Left ventricle myocardium inferior (tissue), 1 donor: ENCODE measurements at regions not wholly inside any gene's neighbourhood (a gene's known extent, or its start where the extent isn't known, plus 50 kb on each side); places are given as distances from the start of the nearest gene placed in this dataset.

Source experiments
- DNase-seq: peaks from one replicate; pipeline ENCODE4 v3.0.0-alpha.2; 2020
- H3K27ac ChIP-seq: fragments of 200-600 bp; replicated peaks from 2 replicates; pipeline ENCODE4 v1.8.0; 2021
- H3K27me3 ChIP-seq: fragments of 200-600 bp; 2 replicates; pipeline ENCODE4 v1.8.0; 2021; ENCODE audit warnings: low read depth
- H3K36me3 ChIP-seq: fragments of 200-600 bp; 2 replicates; pipeline ENCODE4 v1.8.0; 2021
- H3K4me1 ChIP-seq: fragments of 200-600 bp; 2 replicates; pipeline ENCODE4 v1.8.0; 2021
- H3K4me3 ChIP-seq: fragments of 200-600 bp; 2 replicates; pipeline ENCODE4 v1.8.0; 2021; ENCODE audit warnings: mild to moderate bottlenecking, moderate library complexity
- H3K9me3 ChIP-seq: fragments of 200-600 bp; replicated peaks from 2 replicates; pipeline ENCODE4 v1.8.0; 2021
- CTCF ChIP-seq: fragments of 200-600 bp; IDR thresholded peaks from 2 replicates; pipeline ENCODE4 v1.8.0; 2021; ENCODE audit warnings: antibody characterized with exemption, mild to moderate bottlenecking, borderline replicate concordance
- intact Hi-C: fragments of 100-400 bp; cut with micrococcal nuclease; formaldehyde crosslinking; loops from one replicate; pipeline ENCODE4 v1.11.0; 2022
- donor health status: DM: no; HTN: yes; CAD: no; lungs with severe emphysema.

DNA sequence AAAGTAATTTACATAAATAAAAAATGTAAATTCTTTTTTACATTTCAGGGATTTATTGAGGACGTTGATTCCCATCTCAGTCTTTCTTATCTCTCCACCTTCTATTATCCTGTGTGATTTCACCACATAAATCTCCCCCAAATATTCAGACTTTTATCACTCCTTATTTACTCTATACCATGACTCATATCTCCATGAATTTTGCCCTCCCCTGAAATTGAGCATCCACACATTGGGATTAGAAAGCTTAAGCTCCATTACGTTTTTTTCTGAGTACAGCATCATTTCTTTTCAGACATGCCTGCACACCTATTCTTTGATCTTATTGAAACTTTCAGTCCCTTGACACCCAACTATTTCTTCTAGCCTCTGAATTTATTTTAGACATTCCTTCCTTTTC, 111.2 kb downstream of the IFI44 start:
- no peak overlapping the region for H3K27ac ChIP-seq
- no peak for DNase-seq
- H3K4me1 ChIP-seq, result no peaks in the 10 kb centered on the region
- intact Hi-C loops, result no loop called here
- TF ChIP-seq CTCF, result no peak
- H3K9me3 ChIP-seq, result peaks cover 21% of the 10 kb centered on the region
- no peak overlapping the region for H3K4me3 ChIP-seq
- H3K27me3 ChIP-seq, result no peaks in the 10 kb centered on the region
- no peaks in the 10 kb centered on the region for H3K36me3 ChIP-seq

DNA sequence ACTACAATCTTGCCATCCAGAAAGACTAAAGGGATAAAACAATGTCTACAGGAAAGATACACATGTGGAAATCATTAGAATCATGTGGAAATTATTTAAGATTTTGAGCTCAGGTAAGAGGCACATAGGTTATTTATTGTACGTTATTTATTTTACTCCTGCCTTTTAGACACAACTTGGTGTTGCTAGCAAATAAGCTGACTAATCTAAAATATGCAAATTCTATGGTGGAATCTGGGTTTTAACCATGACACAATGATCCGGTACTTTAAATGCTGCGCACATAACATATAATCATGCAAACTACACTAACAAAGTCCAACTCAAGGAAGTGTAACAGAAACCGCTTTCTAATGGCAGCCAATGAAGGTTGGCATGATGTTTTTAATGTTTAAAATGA, 112.5 kb downstream of the IFI44 start:
- TF ChIP-seq CTCF, result no peak
- intact Hi-C loops, result no loop called here
- Histone ChIP-seq H3K27me3 (no peaks in the 10 kb centered on the region), H3K4me1 (no peaks in the 10 kb centered on the region), H3K9me3 (peaks cover 24% of the 10 kb centered on the region), H3K36me3 (no peaks in the 10 kb centered on the region), H3K4me3 (no peak overlapping the region), H3K27ac (no peak overlapping the region)
- no peak for DNase-seq

- DNase-seq, result no peak
- H3K27me3 ChIP-seq, result no peaks in the 10 kb centered on the region
- H3K27ac ChIP-seq, result no peak overlapping the region
- H3K4me3 ChIP-seq, result no peak overlapping the region
- H3K36me3 ChIP-seq, result no peaks in the 10 kb centered on the region
- peaks cover 24% of the 10 kb centered on the region for H3K9me3 ChIP-seq
- no peak for TF ChIP-seq CTCF
- no peaks in the 10 kb centered on the region for H3K4me1 ChIP-seq
- intact Hi-C loops, result no loop called here
These were observed 115.9 kb downstream of the IFI44 start for GRCh38 chr1:78765489-78765888.

DNA sequence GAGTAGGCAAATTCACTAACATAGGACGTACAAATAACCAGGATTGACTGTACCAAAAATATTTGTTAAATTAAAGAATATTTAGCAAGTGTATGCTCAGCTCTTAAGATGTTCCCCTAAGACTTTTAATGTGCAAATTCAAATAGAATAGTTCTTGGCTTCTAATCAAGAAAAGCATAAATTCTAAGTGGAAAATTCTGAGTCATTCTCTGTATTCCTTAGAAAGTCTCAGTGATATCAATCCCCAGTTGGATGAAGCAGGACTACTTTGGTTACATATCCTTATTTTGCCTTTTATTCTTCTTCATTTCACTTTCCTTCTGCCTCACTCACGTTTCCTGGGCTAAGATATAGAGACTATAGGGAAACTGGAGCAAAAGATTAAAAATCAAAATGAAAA, 130.2 kb downstream of the IFI44 start:
- H3K36me3 ChIP-seq, result no peaks in the 10 kb centered on the region
- H3K4me3 ChIP-seq, result no peak overlapping the region
- no peak overlapping the region for H3K27ac ChIP-seq
- no peak for DNase-seq
- H3K4me1 ChIP-seq, result no peaks in the 10 kb centered on the region
- intact Hi-C loops, result no loop called here
- no peak for TF ChIP-seq CTCF
- no peaks in the 10 kb centered on the region for H3K9me3 ChIP-seq
- H3K27me3 ChIP-seq, result no peaks in the 10 kb centered on the region

DNA sequence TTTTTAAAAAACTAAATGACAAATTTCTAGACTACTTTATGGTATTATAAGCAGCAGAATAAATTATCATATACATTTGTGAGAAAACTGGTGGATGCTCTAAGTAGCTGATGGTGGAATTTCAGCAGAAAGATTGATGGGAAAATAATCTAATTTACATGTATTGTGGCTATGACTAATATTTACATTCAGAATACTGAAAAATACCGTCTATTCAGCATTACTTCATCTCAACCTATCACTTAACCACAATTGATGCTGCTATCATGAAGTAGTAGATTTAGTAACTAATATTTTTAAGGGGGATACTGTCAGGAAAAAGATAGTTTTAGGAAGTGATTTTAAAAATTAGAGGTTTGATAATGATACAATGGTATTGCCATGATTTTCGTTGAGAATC, 137.9 kb downstream of the IFI44 start:
- no peak for DNase-seq
- Histone ChIP-seq H3K4me3 (no peak overlapping the region), H3K36me3 (no peaks in the 10 kb centered on the region), H3K4me1 (no peaks in the 10 kb centered on the region), H3K27me3 (no peaks in the 10 kb centered on the region), H3K27ac (no peak overlapping the region), H3K9me3 (peaks cover 5% of the 10 kb centered on the region)
- no peak for TF ChIP-seq CTCF
- intact Hi-C loops, result no loop called here

- peaks cover 12% of the 10 kb centered on the region for H3K9me3 ChIP-seq
- no peak overlapping the region for H3K27ac ChIP-seq
- H3K4me1 ChIP-seq, result no peaks in the 10 kb centered on the region
- intact Hi-C loops, result no loop called here
- H3K4me3 ChIP-seq, result no peak overlapping the region
- TF ChIP-seq CTCF, result no peak
- no peak for DNase-seq
- H3K27me3 ChIP-seq, result no peaks in the 10 kb centered on the region
- no peaks in the 10 kb centered on the region for H3K36me3 ChIP-seq
These were observed 140.5 kb downstream of the IFI44 start for GRCh38 chr1:78790174-78790573.
